Mesenchymal stem cell (in vitro differentiated cells and primary cell): ENCODE measurements at regions not wholly inside any gene's neighbourhood (a gene's known extent, or its start where the extent isn't known, plus 50 kb on each side); places are given as distances from the start of the nearest gene placed in this dataset.

Experiments
- DNase-seq: peaks from one replicate; pipeline ENCODE4 v3.0.0-alpha.2; 2013
- H2AFZ ChIP-seq: one replicate; pipeline ENCODE4 v1.6.1; 2013; ENCODE audit warnings: low read depth, mild to moderate bottlenecking, control low read depth, inconsistent platforms, low read length, moderate library complexity
- H2AK5ac ChIP-seq: 2 replicates; pipeline ENCODE4 v1.6.1; 2013; ENCODE audit warnings: low read length, moderate library complexity, mild to moderate bottlenecking, inconsistent platforms; ENCODE audit not compliant: severe bottlenecking
- H2BK120ac ChIP-seq: one replicate; pipeline ENCODE4 v1.6.1; 2013; ENCODE audit warnings: low read depth, mild to moderate bottlenecking, inconsistent platforms, low read length, moderate library complexity
- H2BK12ac ChIP-seq, 2 experiments: one replicate each; pipeline ENCODE4 v1.6.1; 2013; ENCODE audit warnings: inconsistent platforms in 2 of 2, low read length in 2 of 2, mild to moderate bottlenecking in 2 of 2, moderate library complexity in 2 of 2, control low read depth in 1 of 2
- H2BK15ac ChIP-seq: one replicate; pipeline ENCODE4 v1.6.1; 2013; ENCODE audit warnings: mild to moderate bottlenecking, low read depth, inconsistent platforms; ENCODE audit not compliant: poor library complexity, severe bottlenecking
- H2BK5ac ChIP-seq: 2 replicates; pipeline ENCODE4 v1.6.1; 2013; ENCODE audit warnings: low read depth, mild to moderate bottlenecking, low read length, control low read depth, inconsistent platforms; ENCODE audit not compliant: poor library complexity, severe bottlenecking
- H3K14ac ChIP-seq, 2 experiments: one replicate each; pipeline ENCODE4 v1.6.1; 2013; ENCODE audit warnings: inconsistent platforms in 2 of 2, low read length in 2 of 2, control low read depth in 1 of 2, mild to moderate bottlenecking in 1 of 2, moderate library complexity in 1 of 2
- H3K18ac ChIP-seq, 2 experiments: one replicate each; pipeline ENCODE4 v1.6.1; 2013; ENCODE audit warnings: inconsistent platforms in 2 of 2, low read length in 2 of 2, control low read depth in 1 of 2, low read depth in 1 of 2, mild to moderate bottlenecking in 1 of 2
- H3K23ac ChIP-seq, 2 experiments: one replicate each; pipeline ENCODE4 v1.6.1; 2013; ENCODE audit warnings: inconsistent platforms in 2 of 2, low read length in 2 of 2, mild to moderate bottlenecking in 2 of 2, moderate library complexity in 2 of 2, control low read depth in 1 of 2
- H3K27ac ChIP-seq: 2 replicates; pipeline ENCODE4 v1.5.1; 2013; ENCODE audit warnings: mild to moderate bottlenecking, moderate library complexity, low read length, control low read depth, inconsistent platforms; ENCODE audit not compliant: poor library complexity, severe bottlenecking
- H3K27me3 ChIP-seq, 2 experiments: 2 replicates each; pipeline versions ENCODE4 v1.6.1 to v1.7.0; 2013; ENCODE audit warnings: low read length in 2 of 2, mild to moderate bottlenecking in 2 of 2, moderate library complexity in 2 of 2, control low read depth in 1 of 2, inconsistent platforms in 1 of 2; ENCODE audit not compliant: control insufficient read depth in 1 of 2, insufficient read depth in 1 of 2
- H3K36me3 ChIP-seq, 2 experiments: 2 replicates each; pipeline versions ENCODE4 v1.6.1 to v1.7.0; 2013; ENCODE audit warnings: low read length in 2 of 2, control low read depth in 1 of 2, inconsistent platforms in 1 of 2, low read depth in 1 of 2, mild to moderate bottlenecking in 1 of 2; ENCODE audit not compliant: insufficient read depth in 2 of 2, control insufficient read depth in 1 of 2
- H3K4ac ChIP-seq, 2 experiments: one replicate each; pipeline ENCODE4 v1.6.1; 2013; ENCODE audit warnings: inconsistent platforms in 2 of 2, low read length in 2 of 2, mild to moderate bottlenecking in 2 of 2, moderate library complexity in 2 of 2, control low read depth in 1 of 2, low read depth in 1 of 2
- H3K4me1 ChIP-seq: 2 replicates; pipeline ENCODE4 v1.6.1; 2013; ENCODE audit warnings: low read depth, low read length, control low read depth; ENCODE audit not compliant: control insufficient read depth, insufficient read depth
- H3K4me2 ChIP-seq: 2 replicates; pipeline ENCODE4 v1.6.1; 2013; ENCODE audit warnings: low read length, mild to moderate bottlenecking, inconsistent platforms; ENCODE audit not compliant: poor library complexity, severe bottlenecking
- H3K4me3 ChIP-seq, 2 experiments: 2 replicates each; pipeline versions ENCODE4 v1.5.1 to v1.7.0; 2013; ENCODE audit warnings: low read length in 2 of 2, mild to moderate bottlenecking in 2 of 2, control low read depth in 1 of 2, low read depth in 1 of 2; ENCODE audit not compliant: insufficient read depth in 1 of 2
- H3K79me1 ChIP-seq: replicated peaks from 2 replicates; pipeline ENCODE4 v1.6.1; 2013; ENCODE audit warnings: mild to moderate bottlenecking, control low read depth, low read length, inconsistent platforms; ENCODE audit not compliant: poor library complexity, severe bottlenecking
- H3K9ac ChIP-seq: 2 replicates; pipeline ENCODE4 v1.7.0; 2013; ENCODE audit warnings: mild to moderate bottlenecking, low read length, moderate library complexity
- H3K9me3 ChIP-seq: 2 replicates; pipeline ENCODE4 v1.7.0; 2013; ENCODE audit warnings: mild to moderate bottlenecking, low read length; ENCODE audit not compliant: control insufficient read depth
- H4K8ac ChIP-seq: one replicate; pipeline ENCODE4 v1.6.1; 2013; ENCODE audit warnings: inconsistent platforms, mild to moderate bottlenecking, low read length, moderate library complexity
- H4K91ac ChIP-seq: one replicate; pipeline ENCODE4 v1.6.1; 2013; ENCODE audit warnings: mild to moderate bottlenecking, low read length, inconsistent platforms
- WGBS: methylation state at CpG from one replicate; pipeline ENCODE4 v1.1.7; 2013; ENCODE audit warnings: mixed read lengths; 5-methylcytosine and 5-hydroxymethylcytosine counted together

GRCh38 chr2:191556463-191556862 lies 121.5 kb upstream of the NABP1 start:
- Histone ChIP-seq H3K79me1 (no peaks in the 10 kb centered on the region), H3K36me3 (no peaks in the 10 kb centered on the region), H2BK12ac (no peak overlapping the region), H3K4ac (no peak overlapping the region), H2AFZ (no peak overlapping the region), H2BK120ac (no peak overlapping the region), H2BK15ac (no peak overlapping the region), H3K27ac (no peak overlapping the region), H3K4me3 (no peak overlapping the region), H3K4me1 (no peaks in the 10 kb centered on the region), H3K4me2 (no peak overlapping the region), H2BK5ac (no peak overlapping the region), H4K8ac (no peak overlapping the region), H3K9me3 (no peaks in the 10 kb centered on the region), H3K23ac (no peak overlapping the region), H3K14ac (no peak overlapping the region), H3K18ac (no peak overlapping the region), H4K91ac (no peak overlapping the region), H2AK5ac (no peak overlapping the region), H3K9ac (no peak overlapping the region), H3K27me3 (peaks cover 0 to 4% of the 10 kb centered on the region in 2 experiments)
- DNase-seq, result no peak
- WGBS, result 86% methylated on average over 2 of the region's 2 CpGs

GRCh38 chr2:191557841-191558240 lies 120.1 kb upstream of the NABP1 start:
- Histone ChIP-seq H3K23ac (no peak overlapping the region), H3K79me1 (no peaks in the 10 kb centered on the region), H2BK5ac (no peak overlapping the region), H2AK5ac (no peak overlapping the region), H2AFZ (no peak overlapping the region), H3K14ac (no peak overlapping the region), H4K91ac (no peak overlapping the region), H3K4me2 (no peak overlapping the region), H3K9ac (no peak overlapping the region), H2BK12ac (no peak overlapping the region), H4K8ac (no peak overlapping the region), H3K18ac (no peak overlapping the region), H2BK15ac (no peak overlapping the region), H3K4me1 (no peaks in the 10 kb centered on the region), H3K4ac (no peak overlapping the region), H3K27ac (no peak overlapping the region), H3K9me3 (no peaks in the 10 kb centered on the region), H3K36me3 (no peaks in the 10 kb centered on the region), H3K27me3 (peaks cover 0 to 4% of the 10 kb centered on the region in 2 experiments), H3K4me3 (no peak overlapping the region), H2BK120ac (no peak overlapping the region)
- no peak for DNase-seq
- 88% methylated on average over 5 of the region's 5 CpGs for WGBS

DNA sequence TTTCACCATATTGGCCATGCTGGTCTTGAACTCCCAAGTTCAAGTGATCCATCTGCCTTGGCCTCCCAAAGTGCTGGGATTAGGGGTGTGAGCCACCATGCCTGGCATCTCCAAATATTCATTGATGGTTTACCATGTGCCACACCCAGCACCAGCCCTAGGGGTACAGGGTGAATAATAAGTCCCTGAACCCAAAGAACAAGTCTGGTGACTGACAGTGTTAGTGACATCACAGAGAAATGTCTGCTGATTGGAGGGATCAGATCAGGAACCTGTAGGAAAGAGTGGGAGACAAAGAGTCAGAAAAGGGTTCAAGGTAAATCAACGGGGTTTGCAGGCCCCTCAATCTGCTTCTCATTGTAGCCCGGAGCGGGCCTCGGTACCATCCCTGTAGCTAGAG lies 118.4 kb upstream of the NABP1 start:
- Histone ChIP-seq H2BK12ac (no peak overlapping the region), H3K9me3 (no peaks in the 10 kb centered on the region)
- WGBS, result 94% methylated on average over 4 of the region's 4 CpGs

DNA sequence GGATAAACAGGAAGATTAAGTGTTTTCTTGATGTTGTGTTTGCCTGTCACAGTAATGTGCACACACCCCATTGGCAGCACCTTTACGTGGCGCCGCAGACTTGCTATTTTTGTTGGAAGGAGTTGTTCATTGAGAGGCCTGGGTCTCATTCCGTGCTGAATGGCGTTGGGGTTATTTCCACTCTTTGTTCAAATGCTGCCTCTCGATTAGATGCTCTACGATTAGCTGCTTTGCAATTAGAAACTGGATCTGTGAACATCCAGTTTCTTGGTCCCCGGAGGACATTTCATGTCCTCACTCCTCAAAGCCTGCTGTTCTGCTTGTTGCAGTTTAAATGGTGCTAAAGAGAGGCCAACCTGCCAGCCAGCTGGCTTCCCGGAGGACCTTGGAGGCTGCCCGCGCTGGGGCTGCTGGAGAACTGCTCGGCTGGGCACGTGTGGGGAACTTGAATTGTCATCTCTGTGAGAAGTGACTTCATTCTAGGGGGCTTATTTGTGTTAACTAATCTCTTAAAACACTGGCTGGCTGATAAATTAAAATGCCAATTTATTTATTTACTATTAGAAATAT lies 117.4 kb upstream of the NABP1 start:
- H3K4me2 ChIP-seq, result no peak overlapping the region
- DNase-seq, result no peak
- no peak overlapping the region for H2AFZ ChIP-seq
- H3K27me3 ChIP-seq, result peaks cover 0 to 4% of the 10 kb centered on the region in 2 experiments
- no peak overlapping the region for H3K18ac ChIP-seq
- H2AK5ac ChIP-seq, result no peak overlapping the region
- H3K14ac ChIP-seq, result no peak overlapping the region
- no peaks in the 10 kb centered on the region for H3K4me1 ChIP-seq
- no peaks in the 10 kb centered on the region for H3K79me1 ChIP-seq
- no peaks in the 10 kb centered on the region for H3K9me3 ChIP-seq
- H2BK5ac ChIP-seq, result no peak overlapping the region
- H3K23ac ChIP-seq, result no peak overlapping the region
- no peak overlapping the region for H2BK120ac ChIP-seq
- H3K4me3 ChIP-seq, result no peak overlapping the region
- H4K8ac ChIP-seq, result no peak overlapping the region
- no peak overlapping the region for H3K4ac ChIP-seq
- H4K91ac ChIP-seq, result no peak overlapping the region
- no peak overlapping the region for H2BK15ac ChIP-seq
- no peak overlapping the region for H3K27ac ChIP-seq
- 88% methylated on average over 11 of the region's 13 CpGs for WGBS
- H2BK12ac ChIP-seq, result no peak overlapping the region
- no peaks in the 10 kb centered on the region for H3K36me3 ChIP-seq
- H3K9ac ChIP-seq, result no peak overlapping the region

More for the DNA sequence above, 118.4 kb upstream of the NABP1 start:
- Histone ChIP-seq H3K4me3 (no peak overlapping the region), H2AFZ (no peak overlapping the region), H3K23ac (no peak overlapping the region), H3K27me3 (peaks cover 0 to 4% of the 10 kb centered on the region in 2 experiments), H2BK5ac (no peak overlapping the region), H3K27ac (no peak overlapping the region), H2BK15ac (no peak overlapping the region), H3K36me3 (no peaks in the 10 kb centered on the region), H3K79me1 (no peaks in the 10 kb centered on the region), H3K4me2 (no peak overlapping the region), H3K18ac (no peak overlapping the region), H3K4ac (no peak overlapping the region), H3K4me1 (no peaks in the 10 kb centered on the region), H2BK120ac (no peak overlapping the region), H4K8ac (no peak overlapping the region), H3K9ac (no peak overlapping the region), H4K91ac (no peak overlapping the region), H3K14ac (no peak overlapping the region), H2AK5ac (no peak overlapping the region)
- DNase-seq, result no peak
